ENCODE measurements at regions not wholly inside any gene's neighbourhood (a gene's known extent, or its start where the extent isn't known, plus 50 kb on each side); places are given as distances from the start of the nearest gene placed in this dataset.

- TF ChIP-seq, protein P1, sequence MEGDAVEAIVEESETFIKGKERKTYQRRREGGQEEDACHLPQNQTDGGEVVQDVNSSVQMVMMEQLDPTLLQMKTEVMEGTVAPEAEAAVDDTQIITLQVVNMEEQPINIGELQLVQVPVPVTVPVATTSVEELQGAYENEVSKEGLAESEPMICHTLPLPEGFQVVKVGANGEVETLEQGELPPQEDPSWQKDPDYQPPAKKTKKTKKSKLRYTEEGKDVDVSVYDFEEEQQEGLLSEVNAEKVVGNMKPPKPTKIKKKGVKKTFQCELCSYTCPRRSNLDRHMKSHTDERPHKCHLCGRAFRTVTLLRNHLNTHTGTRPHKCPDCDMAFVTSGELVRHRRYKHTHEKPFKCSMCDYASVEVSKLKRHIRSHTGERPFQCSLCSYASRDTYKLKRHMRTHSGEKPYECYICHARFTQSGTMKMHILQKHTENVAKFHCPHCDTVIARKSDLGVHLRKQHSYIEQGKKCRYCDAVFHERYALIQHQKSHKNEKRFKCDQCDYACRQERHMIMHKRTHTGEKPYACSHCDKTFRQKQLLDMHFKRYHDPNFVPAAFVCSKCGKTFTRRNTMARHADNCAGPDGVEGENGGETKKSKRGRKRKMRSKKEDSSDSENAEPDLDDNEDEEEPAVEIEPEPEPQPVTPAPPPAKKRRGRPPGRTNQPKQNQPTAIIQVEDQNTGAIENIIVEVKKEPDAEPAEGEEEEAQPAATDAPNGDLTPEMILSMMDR (IDR thresholded peaks at IDR 0.05) = no peak
- TF ChIP-seq POLR2A (IDR thresholded peaks at IDR 0.05) = no peak
Measured at GRCh38 chr1:96481409-96481808, 240.2 kb upstream of the PTBP2 start.
